ENCODE measurements at regions not wholly inside any gene's neighbourhood (a gene's known extent, or its start where the extent isn't known, plus 50 kb on each side); places are given as distances from the start of the nearest gene placed in this dataset.
"Not testable (repeated sequence)": the region's sequence is repeated elsewhere in the genome, so short reads cannot be mapped to it uniquely, and the experiment has no call there.

- DNase-seq (ENCODE audit: low spot score) = no peak
Observed at GRCh38 chr2:51335087-51336058, 303.4 kb upstream of the NRXN1 start.

GRCh38 chr2:51329512-51329911 is 297.6 kb upstream of the NRXN1 start:
- no peak for DNase-seq (ENCODE audit: low spot score)

- DNase-seq (ENCODE audit: low spot score) = no peak
Observed at GRCh38 chr2:51324051-51324450, 292.1 kb upstream of the NRXN1 start.

GRCh38 chr2:51322613-51323012 is 290.7 kb upstream of the NRXN1 start:
- DNase-seq (ENCODE audit: low spot score) = no peak

GRCh38 chr2:51304311-51304710 is 272.4 kb upstream of the NRXN1 start:
- peak; percentile 71 for DNase-seq (ENCODE audit: low spot score)

- DNase-seq (ENCODE audit: low spot score) = no peak
Observed at GRCh38 chr2:51301381-51301780, 269.4 kb upstream of the NRXN1 start.

GRCh38 chr2:51299370-51299769 is 267.4 kb upstream of the NRXN1 start:
- DNase-seq (ENCODE audit: low spot score) = no peak

- DNase-seq (ENCODE audit: low spot score) = no peak
Observed at GRCh38 chr2:51297488-51297887, 265.6 kb upstream of the NRXN1 start.

- DNase-seq (ENCODE audit: low spot score) = no peak
Observed at GRCh38 chr2:51293566-51294200, 261.8 kb upstream of the NRXN1 start.

GRCh38 chr2:51291762-51292551 is 260.0 kb upstream of the NRXN1 start:
- DNase-seq (ENCODE audit: low spot score) = no peak

- DNase-seq (ENCODE audit: low spot score) = no peak
Observed at GRCh38 chr2:51290725-51291124, 258.8 kb upstream of the NRXN1 start.

GRCh38 chr2:51289045-51289444 is 257.1 kb upstream of the NRXN1 start:
- no peak for DNase-seq (ENCODE audit: low spot score)

GRCh38 chr2:51268191-51268590 is 236.3 kb upstream of the NRXN1 start:
- no peak for DNase-seq (ENCODE audit: low spot score)

GRCh38 chr2:51265539-51265938 is 233.6 kb upstream of the NRXN1 start:
- DNase-seq (ENCODE audit: low spot score) = no peak

- no peak for DNase-seq (ENCODE audit: low spot score)
Observed at GRCh38 chr2:51263951-51264350, 232.0 kb upstream of the NRXN1 start.

- not testable (repeated sequence) for DNase-seq (ENCODE audit: low spot score)
Observed at GRCh38 chr2:51263101-51263500, 231.2 kb upstream of the NRXN1 start.

- no peak for DNase-seq (ENCODE audit: low spot score)
Observed at GRCh38 chr2:51258301-51258700, 226.4 kb upstream of the NRXN1 start.

GRCh38 chr2:51256736-51257135 is 224.8 kb upstream of the NRXN1 start:
- DNase-seq (ENCODE audit: low spot score) = no peak

- DNase-seq (ENCODE audit: low spot score) = no peak
Observed at GRCh38 chr2:51251356-51251755, 219.4 kb upstream of the NRXN1 start.

GRCh38 chr2:51247252-51247805 is 215.4 kb upstream of the NRXN1 start:
- DNase-seq (ENCODE audit: low spot score) = no peak

GRCh38 chr2:51243892-51244535 is 212.1 kb upstream of the NRXN1 start:
- DNase-seq (ENCODE audit: low spot score) = no peak

Data from pons (tissue), 1 donor.